GM19351 (cell line): ENCODE measurements at regions not wholly inside any gene's neighbourhood (a gene's known extent, or its start where the extent isn't known, plus 50 kb on each side); places are given as distances from the start of the nearest gene placed in this dataset.
"Not testable (repeated sequence)": the region's sequence is repeated elsewhere in the genome, so short reads cannot be mapped to it uniquely, and the experiment has no call there.

Source experiments
- ATAC-seq: cut with Tn5 transposase; IDR thresholded peaks from one replicate; pipeline ENCODE4 v1.9.1; 2021; ENCODE audit warnings: mild to moderate bottlenecking, moderate library complexity; ENCODE audit not compliant: unreplicated experiment

GRCh38 chr4:187715466-187715865 lies 280.1 kb upstream of the ZFP42 start:
- ATAC-seq, result no peak

- no peak for ATAC-seq
Observed at GRCh38 chr4:187724456-187724855, 271.1 kb upstream of the ZFP42 start.

GRCh38 chr4:187726485-187726884 lies 269.1 kb upstream of the ZFP42 start:
- no peak for ATAC-seq

- ATAC-seq, result no peak
Observed at GRCh38 chr4:187732524-187732923, 263.0 kb upstream of the ZFP42 start.

- no peak for ATAC-seq
Observed at GRCh38 chr4:187739771-187740170, 255.8 kb upstream of the ZFP42 start.

GRCh38 chr4:187744911-187745310 lies 250.7 kb upstream of the ZFP42 start:
- no peak for ATAC-seq

- not testable (repeated sequence) for ATAC-seq
Observed at GRCh38 chr4:187750652-187751051, 244.9 kb upstream of the ZFP42 start.

- no peak for ATAC-seq
Observed at GRCh38 chr4:187767158-187767557, 228.4 kb upstream of the ZFP42 start.

GRCh38 chr4:187767687-187768086 lies 227.9 kb upstream of the ZFP42 start:
- ATAC-seq, result no peak

- no peak for ATAC-seq
Observed at GRCh38 chr4:187770345-187770744, 225.2 kb upstream of the ZFP42 start.

- no peak for ATAC-seq
Observed at GRCh38 chr4:187777954-187778353, 217.6 kb upstream of the ZFP42 start.

- ATAC-seq, result no peak
Observed at GRCh38 chr4:187780070-187780469, 215.5 kb upstream of the ZFP42 start.

GRCh38 chr4:187782286-187782824 lies 213.2 kb upstream of the ZFP42 start:
- ATAC-seq, result no peak

GRCh38 chr4:187786190-187786589 lies 209.4 kb upstream of the ZFP42 start:
- no peak for ATAC-seq

GRCh38 chr4:187789078-187789477 lies 206.5 kb upstream of the ZFP42 start:
- no peak for ATAC-seq

- no peak for ATAC-seq
Observed at GRCh38 chr4:187795737-187796136, 199.8 kb upstream of the ZFP42 start.

GRCh38 chr4:187798385-187798784 lies 197.2 kb upstream of the ZFP42 start:
- ATAC-seq, result no peak

GRCh38 chr4:187799735-187800134 lies 195.8 kb upstream of the ZFP42 start:
- no peak for ATAC-seq

- ATAC-seq, result no peak
Observed at GRCh38 chr4:187811591-187811990, 184.0 kb upstream of the ZFP42 start.

GRCh38 chr4:187814737-187815465 lies 180.7 kb upstream of the ZFP42 start:
- ATAC-seq, result no peak

- ATAC-seq, result no peak
Observed at GRCh38 chr4:187826725-187827124, 168.8 kb upstream of the ZFP42 start.

- no peak for ATAC-seq
Observed at GRCh38 chr4:187827631-187828030, 167.9 kb upstream of the ZFP42 start.

- ATAC-seq, result no peak
Observed at GRCh38 chr4:187839765-187840164, 155.8 kb upstream of the ZFP42 start.
